ENCODE measurements at regions not wholly inside any gene's neighbourhood (a gene's known extent, or its start where the extent isn't known, plus 50 kb on each side); places are given as distances from the start of the nearest gene placed in this dataset.

- Mint-ChIP-seq H3K4me3 (no peak overlapping the region), H3K27me3 (ENCODE audit: low read depth) (peaks cover 4% of the 10 kb centered on the region), H3K9me3 (peaks cover 1% of the 10 kb centered on the region), H3K27ac (no peak overlapping the region), H3K4me1 (ENCODE audit: low read depth) (no peaks in the 10 kb centered on the region), H3K36me3 (ENCODE audit: low read depth) (no peaks in the 10 kb centered on the region)
- CTCF ChIA-PET, result no interaction called here
- intact Hi-C loops (cut with micrococcal nuclease), result no loop called here
- DNase-seq, result no peak
These were observed 256.4 kb downstream of the FZD1 start for GRCh38 chr7:91520645-91521044.

GRCh38 chr7:91526404-91526803 is 262.2 kb downstream of the FZD1 start:
- no peak for DNase-seq
- CTCF ChIA-PET, result no interaction called here
- no peak overlapping the region for H3K27ac Mint-ChIP-seq
- intact Hi-C loops (cut with micrococcal nuclease), result no loop called here
- H3K4me1 Mint-ChIP-seq (ENCODE audit: low read depth), result no peaks in the 10 kb centered on the region
- peaks cover 10% of the 10 kb centered on the region for H3K9me3 Mint-ChIP-seq
- no peaks in the 10 kb centered on the region for H3K36me3 Mint-ChIP-seq (ENCODE audit: low read depth)
- H3K27me3 Mint-ChIP-seq (ENCODE audit: low read depth), result peaks cover 4% of the 10 kb centered on the region
- H3K4me3 Mint-ChIP-seq, result no peak overlapping the region

- no peak overlapping the region for H3K27ac Mint-ChIP-seq
- H3K4me3 Mint-ChIP-seq, result no peak overlapping the region
- DNase-seq, result no peak
- CTCF ChIA-PET, result no interaction called here
- H3K9me3 Mint-ChIP-seq, result peaks cover 18% of the 10 kb centered on the region
- peaks cover 4% of the 10 kb centered on the region for H3K27me3 Mint-ChIP-seq (ENCODE audit: low read depth)
- H3K36me3 Mint-ChIP-seq (ENCODE audit: low read depth), result no peaks in the 10 kb centered on the region
- intact Hi-C loops (cut with micrococcal nuclease), result no loop called here
- no peaks in the 10 kb centered on the region for H3K4me1 Mint-ChIP-seq (ENCODE audit: low read depth)
These were observed 263.2 kb downstream of the FZD1 start for GRCh38 chr7:91527460-91527859.

- Mint-ChIP-seq H3K9me3 (peaks cover 20% of the 10 kb centered on the region), H3K27me3 (ENCODE audit: low read depth) (peaks cover 2% of the 10 kb centered on the region), H3K27ac (no peak overlapping the region), H3K4me3 (no peak overlapping the region), H3K36me3 (ENCODE audit: low read depth) (no peaks in the 10 kb centered on the region), H3K4me1 (ENCODE audit: low read depth) (no peaks in the 10 kb centered on the region)
- intact Hi-C loops (cut with micrococcal nuclease), result no loop called here
- CTCF ChIA-PET, result no interaction called here
- no peak for DNase-seq
These were observed 269.8 kb downstream of the FZD1 start for GRCh38 chr7:91533996-91534395.

GRCh38 chr7:91537260-91538152 is 273.3 kb downstream of the FZD1 start:
- no peak for DNase-seq
- intact Hi-C loops (cut with micrococcal nuclease), result no loop called here
- CTCF ChIA-PET, result no interaction called here
- no peak overlapping the region for H3K27ac Mint-ChIP-seq
- no peak overlapping the region for H3K4me3 Mint-ChIP-seq
- peaks cover 4% of the 10 kb centered on the region for H3K9me3 Mint-ChIP-seq
- H3K27me3 Mint-ChIP-seq (ENCODE audit: low read depth), result peaks cover 2% of the 10 kb centered on the region
- H3K36me3 Mint-ChIP-seq (ENCODE audit: low read depth), result no peaks in the 10 kb centered on the region
- no peaks in the 10 kb centered on the region for H3K4me1 Mint-ChIP-seq (ENCODE audit: low read depth)

- Mint-ChIP-seq H3K27me3 (ENCODE audit: low read depth) (no peaks in the 10 kb centered on the region), H3K9me3 (no peaks in the 10 kb centered on the region), H3K27ac (no peak overlapping the region), H3K4me3 (no peak overlapping the region), H3K36me3 (ENCODE audit: low read depth) (no peaks in the 10 kb centered on the region), H3K4me1 (ENCODE audit: low read depth) (no peaks in the 10 kb centered on the region)
- intact Hi-C loops (cut with micrococcal nuclease), result no loop called here
- DNase-seq, result no peak
- CTCF ChIA-PET, result no interaction called here
These were observed 277.4 kb downstream of the FZD1 start for GRCh38 chr7:91541641-91542040.

- Mint-ChIP-seq H3K4me3 (no peak overlapping the region), H3K36me3 (ENCODE audit: low read depth) (no peaks in the 10 kb centered on the region), H3K4me1 (ENCODE audit: low read depth) (no peaks in the 10 kb centered on the region), H3K9me3 (no peaks in the 10 kb centered on the region), H3K27me3 (ENCODE audit: low read depth) (no peaks in the 10 kb centered on the region), H3K27ac (no peak overlapping the region)
- DNase-seq, result no peak
- CTCF ChIA-PET, result no interaction called here
- intact Hi-C loops (cut with micrococcal nuclease), result no loop called here
These were observed 279.4 kb downstream of the FZD1 start for GRCh38 chr7:91543646-91544045.

GRCh38 chr7:91549878-91550277 is 285.6 kb downstream of the FZD1 start:
- H3K27ac Mint-ChIP-seq, result no peak overlapping the region
- no peak for DNase-seq
- no peaks in the 10 kb centered on the region for H3K9me3 Mint-ChIP-seq
- no peak overlapping the region for H3K4me3 Mint-ChIP-seq
- no peaks in the 10 kb centered on the region for H3K4me1 Mint-ChIP-seq (ENCODE audit: low read depth)
- intact Hi-C loops (cut with micrococcal nuclease), result no loop called here
- no peaks in the 10 kb centered on the region for H3K36me3 Mint-ChIP-seq (ENCODE audit: low read depth)
- CTCF ChIA-PET, result no interaction called here
- no peaks in the 10 kb centered on the region for H3K27me3 Mint-ChIP-seq (ENCODE audit: low read depth)

GRCh38 chr7:91550931-91551330 is 286.7 kb downstream of the FZD1 start:
- Mint-ChIP-seq H3K27ac (no peak overlapping the region), H3K9me3 (no peaks in the 10 kb centered on the region), H3K36me3 (ENCODE audit: low read depth) (no peaks in the 10 kb centered on the region), H3K4me1 (ENCODE audit: low read depth) (no peaks in the 10 kb centered on the region), H3K27me3 (ENCODE audit: low read depth) (no peaks in the 10 kb centered on the region), H3K4me3 (no peak overlapping the region)
- no peak for DNase-seq
- CTCF ChIA-PET, result no interaction called here
- intact Hi-C loops (cut with micrococcal nuclease), result no loop called here

GRCh38 chr7:91551377-91552175 is 287.3 kb downstream of the FZD1 start:
- H3K4me3 Mint-ChIP-seq, result no peak overlapping the region
- no peaks in the 10 kb centered on the region for H3K4me1 Mint-ChIP-seq (ENCODE audit: low read depth)
- no peaks in the 10 kb centered on the region for H3K36me3 Mint-ChIP-seq (ENCODE audit: low read depth)
- no peak overlapping the region for H3K27ac Mint-ChIP-seq
- intact Hi-C loops (cut with micrococcal nuclease), result no loop called here
- H3K27me3 Mint-ChIP-seq (ENCODE audit: low read depth), result no peaks in the 10 kb centered on the region
- CTCF ChIA-PET, result no interaction called here
- no peaks in the 10 kb centered on the region for H3K9me3 Mint-ChIP-seq
- no peak for DNase-seq

GRCh38 chr7:91553410-91553895 is 289.2 kb downstream of the FZD1 start:
- CTCF ChIA-PET, result no interaction called here
- Mint-ChIP-seq H3K4me3 (no peak overlapping the region), H3K27ac (no peak overlapping the region), H3K36me3 (ENCODE audit: low read depth) (no peaks in the 10 kb centered on the region), H3K4me1 (ENCODE audit: low read depth) (no peaks in the 10 kb centered on the region), H3K27me3 (ENCODE audit: low read depth) (no peaks in the 10 kb centered on the region), H3K9me3 (no peaks in the 10 kb centered on the region)
- no peak for DNase-seq
- intact Hi-C loops (cut with micrococcal nuclease), result no loop called here

GRCh38 chr7:91554883-91555282 is 290.6 kb downstream of the FZD1 start:
- Mint-ChIP-seq H3K4me1 (ENCODE audit: low read depth) (no peaks in the 10 kb centered on the region), H3K27me3 (ENCODE audit: low read depth) (no peaks in the 10 kb centered on the region), H3K27ac (no peak overlapping the region), H3K36me3 (ENCODE audit: low read depth) (no peaks in the 10 kb centered on the region), H3K4me3 (no peak overlapping the region), H3K9me3 (no peaks in the 10 kb centered on the region)
- CTCF ChIA-PET, result no interaction called here
- no peak for DNase-seq
- intact Hi-C loops (cut with micrococcal nuclease), result no loop called here

GRCh38 chr7:91556239-91556638 is 292.0 kb downstream of the FZD1 start:
- no peak for DNase-seq
- intact Hi-C loops (cut with micrococcal nuclease), result no loop called here
- Mint-ChIP-seq H3K4me3 (no peak overlapping the region), H3K27me3 (ENCODE audit: low read depth) (no peaks in the 10 kb centered on the region), H3K27ac (no peak overlapping the region), H3K4me1 (ENCODE audit: low read depth) (no peaks in the 10 kb centered on the region), H3K9me3 (no peaks in the 10 kb centered on the region), H3K36me3 (ENCODE audit: low read depth) (no peaks in the 10 kb centered on the region)
- CTCF ChIA-PET, result no interaction called here
